RPMI7951 (cell line): ENCODE measurements at regions not wholly inside any gene's neighbourhood (a gene's known extent, or its start where the extent isn't known, plus 50 kb on each side); places are given as distances from the start of the nearest gene placed in this dataset.

Source experiments
- DNase-seq: peaks from one replicate; pipeline ENCODE4 v3.0.0-alpha.2; 2012; ENCODE audit warnings: low read depth

- no peak for DNase-seq
Measured at GRCh38 chr7:46207931-46208634, 287.0 kb upstream of the IGFBP3 start.

GRCh38 chr7:46206476-46207060, 285.5 kb upstream of the IGFBP3 start:
- DNase-seq = no peak

- DNase-seq = no peak
Measured at GRCh38 chr7:46205478-46205877, 284.4 kb upstream of the IGFBP3 start.

- DNase-seq = no peak
Measured at GRCh38 chr7:46203926-46204325, 282.9 kb upstream of the IGFBP3 start.

GRCh38 chr7:46202379-46202778, 281.3 kb upstream of the IGFBP3 start:
- DNase-seq = no peak

GRCh38 chr7:46201961-46202360, 280.9 kb upstream of the IGFBP3 start:
- no peak for DNase-seq

- no peak for DNase-seq
Measured at GRCh38 chr7:46198701-46199100, 277.6 kb upstream of the IGFBP3 start.

- DNase-seq = no peak
Measured at GRCh38 chr7:46197785-46198540, 276.9 kb upstream of the IGFBP3 start.

GRCh38 chr7:46195934-46196333, 274.9 kb upstream of the IGFBP3 start:
- DNase-seq = no peak

GRCh38 chr7:46192271-46192670, 271.2 kb upstream of the IGFBP3 start:
- DNase-seq = no peak

GRCh38 chr7:46191776-46192175, 270.7 kb upstream of the IGFBP3 start:
- peak; percentile 61 for DNase-seq

GRCh38 chr7:46191296-46191695, 270.2 kb upstream of the IGFBP3 start:
- no peak for DNase-seq

- no peak for DNase-seq
Measured at GRCh38 chr7:46189255-46189790, 268.3 kb upstream of the IGFBP3 start.

- DNase-seq = no peak
Measured at GRCh38 chr7:46186131-46186530, 265.1 kb upstream of the IGFBP3 start.

GRCh38 chr7:46179061-46179610, 258.1 kb upstream of the IGFBP3 start:
- DNase-seq = no peak

GRCh38 chr7:46178661-46179060, 257.6 kb upstream of the IGFBP3 start:
- DNase-seq = peak; percentile 39

- DNase-seq = no peak
Measured at GRCh38 chr7:46177821-46178220, 256.7 kb upstream of the IGFBP3 start.

GRCh38 chr7:46175221-46175620, 254.1 kb upstream of the IGFBP3 start:
- DNase-seq = no peak

GRCh38 chr7:46174196-46174580, 253.1 kb upstream of the IGFBP3 start:
- no peak for DNase-seq

GRCh38 chr7:46173476-46174195, 252.6 kb upstream of the IGFBP3 start:
- no peak for DNase-seq

GRCh38 chr7:46170792-46171191, 249.7 kb upstream of the IGFBP3 start:
- DNase-seq = no peak

- no peak for DNase-seq
Measured at GRCh38 chr7:46170021-46170420, 248.9 kb upstream of the IGFBP3 start.
